Esophagus muscularis mucosa (tissue), 4 donors: ENCODE measurements at regions not wholly inside any gene's neighbourhood (a gene's known extent, or its start where the extent isn't known, plus 50 kb on each side); places are given as distances from the start of the nearest gene placed in this dataset.

Experiments
- CTCF ChIP-seq, 3 experiments: fragments of 200-600 bp in 2 of 3; fragments of 450-650 bp in 1 of 3; sonication (generic) in 2 of 3; IDR thresholded peaks; one replicate each; pipeline ENCODE4 v1.5.1; 2017 to 2019; ENCODE audit warnings: antibody characterized with exemption in 3 of 3, mild to moderate bottlenecking in 2 of 3, moderate library complexity in 1 of 3
- EP300 ChIP-seq: sonication (generic); formaldehyde crosslinking; IDR thresholded peaks from one replicate; pipeline ENCODE4 v1.6.1; 2017; ENCODE audit warnings: antibody characterized with exemption
- POLR2A ChIP-seq: fragments of 450-650 bp; IDR thresholded peaks from one replicate; pipeline ENCODE4 v1.6.1; 2017; ENCODE audit warnings: antibody characterized with exemption, moderate library complexity, mild to moderate bottlenecking, low read depth
- POLR2AphosphoS5 ChIP-seq, 2 donors: sonication (generic); formaldehyde crosslinking; IDR thresholded peaks; one replicate each; pipeline ENCODE4 v1.6.1; 2017; ENCODE audit warnings: antibody characterized with exemption in 2 of 2

- TF ChIP-seq CTCF (IDR thresholded peaks at IDR 0.05) (no peak), POLR2A (no peak), POLR2AphosphoS5 (IDR thresholded peaks at IDR 0.05) (no peak), EP300 (no peak)
Measured at GRCh38 chr10:65128277-65128676, 1607.1 kb downstream of the REEP3 start.
